Bronchial epithelial cell (primary cell): ENCODE measurements at regions not wholly inside any gene's neighbourhood (a gene's known extent, or its start where the extent isn't known, plus 50 kb on each side); places are given as distances from the start of the nearest gene placed in this dataset.

Experiments
- DNase-seq: peaks from one replicate; pipeline ENCODE4 v3.0.0-alpha.2; 2010; ENCODE audit warnings: low read depth
- FAIRE-seq: peaks from 2 replicates; lab custom pipeline; 2011; peaks lifted over from hg19 to GRCh38; lab: Jason Lieb, UNC
- H3K27me3 ChIP-seq: 2 replicates; pipeline ENCODE4 v1.5.1; 2011; ENCODE audit warnings: low read length; ENCODE audit not compliant: control insufficient read depth, insufficient read depth
- H3K36me3 ChIP-seq: 2 replicates; pipeline ENCODE4 v1.5.1; 2011; ENCODE audit warnings: low read length; ENCODE audit not compliant: control insufficient read depth, insufficient read depth
- H3K4me3 ChIP-seq: 2 replicates; pipeline ENCODE4 v1.5.1; 2011; ENCODE audit warnings: mild to moderate bottlenecking, low read depth, low read length, control low read depth
- TF ChIP-seq, protein P1 (sequence below): IDR thresholded peaks from 2 replicates; pipeline ENCODE4 v1.5.1; 2011; ENCODE audit warnings: mild to moderate bottlenecking, moderate library complexity, low read length, control low read depth, inconsistent platforms; ENCODE audit not compliant: insufficient read depth, severe bottlenecking

DNA sequence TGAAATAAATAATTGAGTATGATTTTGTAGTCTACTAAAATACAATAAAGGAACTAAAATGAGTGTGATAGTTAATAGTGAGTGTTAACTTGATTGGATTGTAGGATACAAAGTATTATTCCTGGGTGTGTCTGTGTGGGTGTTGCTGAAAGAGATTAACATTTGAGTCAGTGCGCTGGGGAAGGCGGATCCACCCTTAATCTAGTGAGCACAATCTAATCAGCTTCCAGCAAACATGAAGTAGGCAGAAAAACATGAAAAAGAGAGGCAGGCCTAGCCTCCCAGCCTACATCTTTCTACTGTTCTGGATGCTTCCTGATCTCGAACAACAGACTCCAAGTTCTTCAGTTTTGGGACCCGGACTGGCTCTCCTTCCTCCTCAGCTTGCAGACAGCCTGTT is 1716.6 kb downstream of the MRPL39 start:
- Histone ChIP-seq H3K36me3 (no peaks in the 10 kb centered on the region), H3K4me3 (no peak overlapping the region), H3K27me3 (no peaks in the 10 kb centered on the region)
- DNase-seq (no peak), FAIRE-seq (no peak)
- TF ChIP-seq, protein P1, sequence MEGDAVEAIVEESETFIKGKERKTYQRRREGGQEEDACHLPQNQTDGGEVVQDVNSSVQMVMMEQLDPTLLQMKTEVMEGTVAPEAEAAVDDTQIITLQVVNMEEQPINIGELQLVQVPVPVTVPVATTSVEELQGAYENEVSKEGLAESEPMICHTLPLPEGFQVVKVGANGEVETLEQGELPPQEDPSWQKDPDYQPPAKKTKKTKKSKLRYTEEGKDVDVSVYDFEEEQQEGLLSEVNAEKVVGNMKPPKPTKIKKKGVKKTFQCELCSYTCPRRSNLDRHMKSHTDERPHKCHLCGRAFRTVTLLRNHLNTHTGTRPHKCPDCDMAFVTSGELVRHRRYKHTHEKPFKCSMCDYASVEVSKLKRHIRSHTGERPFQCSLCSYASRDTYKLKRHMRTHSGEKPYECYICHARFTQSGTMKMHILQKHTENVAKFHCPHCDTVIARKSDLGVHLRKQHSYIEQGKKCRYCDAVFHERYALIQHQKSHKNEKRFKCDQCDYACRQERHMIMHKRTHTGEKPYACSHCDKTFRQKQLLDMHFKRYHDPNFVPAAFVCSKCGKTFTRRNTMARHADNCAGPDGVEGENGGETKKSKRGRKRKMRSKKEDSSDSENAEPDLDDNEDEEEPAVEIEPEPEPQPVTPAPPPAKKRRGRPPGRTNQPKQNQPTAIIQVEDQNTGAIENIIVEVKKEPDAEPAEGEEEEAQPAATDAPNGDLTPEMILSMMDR = no peak

DNA sequence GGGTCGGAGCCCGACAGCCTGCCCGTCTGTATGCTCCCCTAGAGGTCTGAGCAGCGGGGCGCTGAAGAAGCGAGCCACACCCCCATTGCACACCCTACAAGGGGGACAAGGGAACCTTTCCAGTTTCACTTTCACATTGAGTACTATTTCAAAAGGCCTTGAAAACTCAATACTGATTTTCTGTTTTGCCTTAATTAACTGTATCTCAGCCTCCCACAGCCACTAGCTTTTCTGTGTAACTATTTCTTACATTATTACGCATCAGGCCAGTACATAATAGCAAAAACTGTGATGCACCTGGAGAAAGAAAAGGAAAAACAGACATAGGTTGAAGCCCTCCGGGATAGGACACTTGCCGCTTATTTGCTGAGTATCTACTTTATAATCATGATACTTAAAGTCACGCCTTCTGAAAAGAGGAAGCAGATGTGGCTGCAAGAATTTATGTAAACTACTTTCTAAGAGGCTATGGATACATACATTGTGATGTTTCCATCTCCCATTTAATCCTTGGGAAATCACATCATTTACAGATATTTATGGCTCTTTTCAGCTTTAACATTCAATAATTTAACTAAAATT is 1719.5 kb downstream of the MRPL39 start:
- Histone ChIP-seq H3K27me3 (no peaks in the 10 kb centered on the region), H3K4me3 (no peak overlapping the region), H3K36me3 (no peaks in the 10 kb centered on the region)
- DNase-seq = no peak
- FAIRE-seq = no peak
- TF ChIP-seq, protein P1 = no peak

DNA sequence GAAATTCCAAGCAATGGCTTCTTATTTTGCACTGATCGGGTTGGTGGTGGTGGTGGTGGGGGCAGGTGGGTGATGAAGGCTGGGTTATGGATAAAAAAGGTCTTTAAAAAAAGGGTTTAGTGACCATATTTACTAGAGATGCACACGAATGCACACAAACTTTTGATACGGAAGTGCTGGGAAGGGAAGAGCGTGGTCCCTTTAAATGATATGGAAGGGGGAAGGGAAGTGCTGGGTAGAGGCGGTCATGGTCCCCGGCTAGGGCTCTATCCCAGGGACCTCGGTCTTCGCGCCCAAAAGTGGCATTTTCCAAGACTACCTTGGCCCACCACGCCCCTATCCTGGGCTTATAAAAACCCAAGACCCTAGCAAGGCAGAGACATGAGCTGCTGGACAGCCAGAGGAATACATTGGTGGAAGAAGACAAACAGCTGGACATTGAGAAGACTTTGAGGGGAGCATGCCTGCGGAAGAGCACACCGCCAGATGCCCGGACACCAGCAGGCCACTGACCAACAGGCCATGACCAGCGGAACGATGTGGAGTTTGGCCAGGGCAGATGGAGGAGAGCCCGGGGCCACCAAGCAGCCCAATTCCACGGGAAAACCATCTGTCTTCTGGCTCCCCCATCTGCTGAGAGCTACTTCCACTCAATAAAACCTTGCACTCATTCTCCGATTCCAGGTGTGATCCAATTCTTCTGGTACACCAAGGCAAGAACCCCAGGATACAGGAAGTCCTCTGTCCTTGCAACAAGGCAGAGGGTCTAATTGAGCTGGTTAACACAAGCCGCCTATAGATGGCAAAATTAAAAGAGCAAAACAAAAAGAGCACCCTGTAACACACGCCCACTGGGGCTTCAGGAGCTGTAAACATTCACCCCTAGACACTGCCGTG is 1720.2 kb downstream of the MRPL39 start:
- FAIRE-seq (no peak), DNase-seq (no peak)
- TF ChIP-seq, protein P1 = no peak
- Histone ChIP-seq H3K27me3 (no peaks in the 10 kb centered on the region), H3K4me3 (no peak overlapping the region), H3K36me3 (no peaks in the 10 kb centered on the region)

DNA sequence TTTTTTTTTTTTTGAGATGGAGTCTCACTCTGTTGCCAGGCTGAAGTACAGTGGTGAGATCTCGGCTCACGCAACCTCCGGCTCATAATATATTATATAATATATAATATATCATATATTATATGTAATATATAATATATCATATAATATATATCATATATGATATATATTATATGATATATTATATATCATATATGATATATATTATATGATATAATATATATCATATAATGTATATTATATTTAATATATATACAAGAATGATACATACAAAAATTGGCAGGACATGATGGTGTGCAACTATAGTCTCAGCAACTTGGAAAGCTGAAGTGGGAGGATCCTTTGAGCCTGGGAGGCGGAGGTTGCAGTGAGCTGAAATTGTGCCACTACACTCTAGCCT is 1725.5 kb downstream of the MRPL39 start:
- FAIRE-seq = no peak
- TF ChIP-seq, protein P1 = no peak
- DNase-seq = no peak
- Histone ChIP-seq H3K27me3 (no peaks in the 10 kb centered on the region), H3K4me3 (no peak overlapping the region), H3K36me3 (no peaks in the 10 kb centered on the region)

DNA sequence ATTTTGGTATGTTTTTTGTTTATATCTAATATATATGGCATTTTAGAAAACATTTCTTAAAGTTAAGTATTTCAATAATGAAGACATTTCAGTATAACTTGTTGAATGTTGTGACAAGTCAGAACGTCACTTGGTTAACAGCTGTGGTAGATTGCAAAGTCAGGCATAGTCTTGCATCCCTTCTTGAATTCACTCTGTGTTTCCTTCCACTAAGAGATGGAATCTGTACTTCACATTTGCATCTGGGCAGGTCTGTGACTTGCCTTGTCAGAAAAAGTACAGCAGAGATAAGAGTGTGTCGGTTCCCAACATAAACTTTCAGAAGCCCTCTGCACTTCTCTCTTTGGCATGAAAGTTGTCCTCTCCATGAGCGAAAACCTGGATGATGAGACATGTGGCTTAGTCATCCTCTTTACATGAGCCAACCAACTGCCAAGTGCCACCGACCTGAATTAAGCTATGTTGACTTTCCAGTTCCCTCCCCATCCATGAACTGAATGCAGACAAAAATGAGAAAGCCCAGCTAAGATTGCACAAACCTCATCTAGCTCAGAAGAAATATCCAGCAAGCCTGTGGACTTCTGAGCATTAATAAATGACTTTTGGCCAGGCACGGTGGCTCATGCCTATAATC is 1730.2 kb downstream of the MRPL39 start:
- Histone ChIP-seq H3K27me3 (no peaks in the 10 kb centered on the region), H3K36me3 (no peaks in the 10 kb centered on the region), H3K4me3 (no peak overlapping the region)
- DNase-seq (no peak), FAIRE-seq (no peak)
- TF ChIP-seq, protein P1 = no peak
